ENCODE measurements at regions not wholly inside any gene's neighbourhood (a gene's known extent, or its start where the extent isn't known, plus 50 kb on each side); places are given as distances from the start of the nearest gene placed in this dataset.

DNA sequence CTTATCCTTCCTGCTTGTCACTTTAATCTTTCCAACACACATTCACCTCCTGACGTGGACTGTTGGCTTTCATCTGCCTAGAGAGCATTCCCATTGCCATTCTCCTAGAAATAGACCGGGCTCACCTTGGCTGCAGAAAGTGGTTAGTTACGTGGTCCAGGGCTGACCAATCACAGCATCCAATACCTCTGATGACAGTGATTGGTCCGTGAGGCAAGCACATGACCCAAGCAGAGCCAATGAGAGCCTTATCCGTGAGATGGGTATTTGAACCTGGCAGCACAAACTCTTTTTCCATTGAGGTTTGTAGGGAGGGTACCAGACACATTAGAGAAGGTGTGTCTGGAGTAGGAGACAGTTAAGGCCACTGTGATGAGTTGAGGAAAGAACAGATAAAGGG, 85.8 kb downstream of the MIAT start:
- Histone ChIP-seq H3K27ac (no peak overlapping the region), H3K4me3 (no peak overlapping the region), H3K9me3 (no peaks in the 10 kb centered on the region), H3K27me3 (no peaks in the 10 kb centered on the region), H3K36me3 (peaks cover 0 to 5% (median 2%) of the 10 kb centered on the region in 3 donors), H3K4me1 (no peaks in the 10 kb centered on the region)
- intact Hi-C loops (cut with DNase I; ENCODE audit: low total_unique reads): no loop called here
- DNase-seq: no peak
- TF ChIP-seq, protein P1, sequence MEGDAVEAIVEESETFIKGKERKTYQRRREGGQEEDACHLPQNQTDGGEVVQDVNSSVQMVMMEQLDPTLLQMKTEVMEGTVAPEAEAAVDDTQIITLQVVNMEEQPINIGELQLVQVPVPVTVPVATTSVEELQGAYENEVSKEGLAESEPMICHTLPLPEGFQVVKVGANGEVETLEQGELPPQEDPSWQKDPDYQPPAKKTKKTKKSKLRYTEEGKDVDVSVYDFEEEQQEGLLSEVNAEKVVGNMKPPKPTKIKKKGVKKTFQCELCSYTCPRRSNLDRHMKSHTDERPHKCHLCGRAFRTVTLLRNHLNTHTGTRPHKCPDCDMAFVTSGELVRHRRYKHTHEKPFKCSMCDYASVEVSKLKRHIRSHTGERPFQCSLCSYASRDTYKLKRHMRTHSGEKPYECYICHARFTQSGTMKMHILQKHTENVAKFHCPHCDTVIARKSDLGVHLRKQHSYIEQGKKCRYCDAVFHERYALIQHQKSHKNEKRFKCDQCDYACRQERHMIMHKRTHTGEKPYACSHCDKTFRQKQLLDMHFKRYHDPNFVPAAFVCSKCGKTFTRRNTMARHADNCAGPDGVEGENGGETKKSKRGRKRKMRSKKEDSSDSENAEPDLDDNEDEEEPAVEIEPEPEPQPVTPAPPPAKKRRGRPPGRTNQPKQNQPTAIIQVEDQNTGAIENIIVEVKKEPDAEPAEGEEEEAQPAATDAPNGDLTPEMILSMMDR (IDR thresholded peaks at IDR 0.05): no peak

DNA sequence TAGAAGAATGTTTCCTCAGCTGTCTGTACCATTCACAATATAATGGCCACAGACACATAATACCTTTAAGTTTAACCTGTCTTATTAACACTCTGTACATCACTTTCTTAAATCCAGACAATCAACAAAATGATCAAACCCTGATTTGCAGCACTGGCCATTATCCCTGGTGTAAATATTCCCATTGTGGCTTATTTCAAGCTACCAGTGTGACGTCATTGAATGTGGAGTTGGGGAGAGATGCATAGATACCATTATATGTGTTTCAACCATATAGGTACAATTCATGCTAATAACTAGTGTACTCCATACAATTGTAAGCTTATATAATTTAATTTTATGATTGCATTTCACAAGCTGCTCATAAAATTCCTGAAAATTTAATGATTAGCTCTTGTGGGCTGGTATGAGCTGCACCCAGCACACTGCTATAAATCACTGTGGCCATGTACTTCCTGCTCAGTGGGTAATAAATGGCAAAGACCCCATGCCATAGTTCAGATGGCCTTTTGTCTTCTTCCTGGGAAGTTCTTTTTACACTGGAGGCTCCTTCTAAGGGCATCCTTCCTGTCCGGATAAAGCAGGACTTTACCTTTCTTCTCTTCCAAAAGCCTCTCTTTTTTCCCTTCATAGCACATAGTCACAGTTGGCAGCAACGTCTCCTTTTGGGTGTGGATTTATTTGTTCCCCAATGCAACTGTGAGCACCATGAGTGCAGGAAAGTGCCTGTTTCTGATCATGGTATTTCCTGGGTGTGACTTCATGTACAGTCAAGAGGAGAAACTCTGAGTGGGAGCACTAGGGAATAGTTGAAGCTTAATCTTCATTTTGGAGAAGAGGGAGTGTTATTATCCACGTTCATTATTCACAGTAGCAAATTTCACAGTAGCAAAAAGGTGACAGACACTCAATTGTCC, 87.8 kb downstream of the MIAT start:
- intact Hi-C loops (cut with DNase I; ENCODE audit: low total_unique reads): no loop called here
- peaks cover 0 to 5% (median 0%) of the 10 kb centered on the region in 3 donors for H3K36me3 ChIP-seq
- no peak for DNase-seq

DNA sequence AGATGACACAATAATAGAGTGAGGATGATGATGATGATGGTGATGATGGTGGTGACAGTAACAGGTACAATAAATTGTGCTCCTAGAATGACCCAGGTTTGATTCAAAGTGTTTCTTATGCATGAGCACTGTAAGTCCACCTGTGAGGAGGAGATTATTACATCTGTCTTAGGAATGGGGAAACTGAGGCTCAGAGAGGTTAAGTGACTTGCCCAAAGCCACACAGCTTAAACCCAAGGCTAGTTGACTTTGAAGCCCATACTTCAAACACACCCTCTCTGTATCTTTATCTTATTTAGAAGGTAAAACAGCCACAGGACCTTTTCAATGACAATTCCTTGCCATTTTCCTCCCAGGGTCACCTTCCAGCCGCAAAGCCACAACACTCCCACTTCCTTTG, 88.9 kb downstream of the MIAT start:
- TF ChIP-seq, protein P1 (IDR thresholded peaks at IDR 0.05): no peak
- H3K4me1 ChIP-seq: no peaks in the 10 kb centered on the region
- no peaks in the 10 kb centered on the region for H3K9me3 ChIP-seq
- intact Hi-C loops (cut with DNase I; ENCODE audit: low total_unique reads): no loop called here
- H3K4me3 ChIP-seq: no peak overlapping the region
- no peaks in the 10 kb centered on the region for H3K27me3 ChIP-seq
- no peaks in the 10 kb centered on the region for H3K36me3 ChIP-seq
- no peak for DNase-seq
- no peak overlapping the region for H3K27ac ChIP-seq

More for the DNA sequence above, 87.8 kb downstream of the MIAT start:
- Histone ChIP-seq H3K27me3 (no peaks in the 10 kb centered on the region), H3K4me3 (no peak overlapping the region), H3K4me1 (no peaks in the 10 kb centered on the region), H3K9me3 (no peaks in the 10 kb centered on the region), H3K27ac (no peak overlapping the region)
- TF ChIP-seq, protein P1 (IDR thresholded peaks at IDR 0.05): no peak

DNA sequence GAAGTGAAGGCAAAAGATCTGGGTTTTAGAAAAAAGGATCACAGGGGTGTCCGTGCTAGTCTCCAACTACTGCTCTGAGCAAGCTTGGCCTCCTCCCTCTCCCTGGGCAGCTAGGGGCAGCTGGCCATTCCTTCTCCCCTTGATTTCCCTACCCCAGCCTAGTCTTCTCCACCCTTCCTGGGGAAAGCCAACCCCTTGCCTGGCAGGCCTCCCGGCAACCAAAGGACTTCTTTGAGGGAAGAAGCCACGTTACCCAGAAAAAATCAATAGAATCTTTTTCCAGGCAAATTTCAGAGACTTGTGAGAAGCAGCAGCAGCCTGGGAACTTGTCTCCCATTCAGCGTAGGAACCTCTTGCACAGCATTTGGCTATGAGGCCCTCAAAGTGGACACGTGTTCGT, 91.5 kb downstream of the MIAT start:
- DNase-seq: no peak
- TF ChIP-seq, protein P1 (IDR thresholded peaks at IDR 0.05): no peak
- no peaks in the 10 kb centered on the region for H3K27me3 ChIP-seq
- H3K9me3 ChIP-seq: peaks cover 0 to 6% (median 0%) of the 10 kb centered on the region in 3 donors
- H3K4me3 ChIP-seq: no peak overlapping the region
- no peak overlapping the region for H3K27ac ChIP-seq
- H3K36me3 ChIP-seq: no peaks in the 10 kb centered on the region
- no peaks in the 10 kb centered on the region for H3K4me1 ChIP-seq
- intact Hi-C loops (cut with DNase I; ENCODE audit: low total_unique reads): no loop called here

DNA sequence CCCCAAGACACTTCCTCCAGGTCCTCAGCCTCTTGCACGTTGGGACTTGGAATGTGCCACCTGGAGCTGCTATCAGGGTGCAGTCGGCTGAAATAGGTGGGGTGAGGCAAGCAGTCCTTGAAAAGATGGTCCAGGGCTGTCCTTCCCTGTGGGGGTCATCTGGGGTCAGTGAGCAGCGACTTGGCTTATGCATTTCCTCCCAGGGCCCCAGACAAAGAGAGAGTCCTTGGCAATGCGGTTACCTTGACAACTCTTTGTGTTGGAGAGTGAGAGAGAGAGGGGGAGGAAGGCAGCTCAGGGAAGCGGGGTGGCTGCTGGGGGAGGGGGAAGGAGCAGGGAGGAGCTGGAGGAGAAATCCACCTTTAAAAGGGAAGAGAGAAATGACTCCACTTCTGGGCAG, 93.8 kb downstream of the MIAT start:
- H3K4me3 ChIP-seq: no peak overlapping the region
- no peak for DNase-seq
- intact Hi-C loops (cut with DNase I; ENCODE audit: low total_unique reads): loop anchor here (5.0 to 10.0 kb wide), 2 partner anchors 1054 to 1246 kb away; partner anchors contain the start of gene MN1
- H3K27ac ChIP-seq: no peak overlapping the region
- no peaks in the 10 kb centered on the region for H3K36me3 ChIP-seq
- TF ChIP-seq, protein P1 (IDR thresholded peaks at IDR 0.05): no peak
- no peaks in the 10 kb centered on the region for H3K4me1 ChIP-seq
- H3K27me3 ChIP-seq: no peaks in the 10 kb centered on the region
- H3K9me3 ChIP-seq: peaks cover 0 to 6% (median 0%) of the 10 kb centered on the region in 3 donors

Measured in tibial artery (tissue), 4 donors.